GM21528 (cell line): ENCODE measurements at regions not wholly inside any gene's neighbourhood (a gene's known extent, or its start where the extent isn't known, plus 50 kb on each side); places are given as distances from the start of the nearest gene placed in this dataset.

Experiments
- ATAC-seq: cut with Tn5 transposase; IDR thresholded peaks from one replicate; pipeline ENCODE4 v1.9.1; 2021; ENCODE audit warnings: mild to moderate bottlenecking, moderate library complexity; ENCODE audit not compliant: unreplicated experiment, low FRiP score

- no peak for ATAC-seq
Observed at GRCh38 chr5:145158730-145159129, 676.4 kb downstream of the PRELID2 start.

DNA sequence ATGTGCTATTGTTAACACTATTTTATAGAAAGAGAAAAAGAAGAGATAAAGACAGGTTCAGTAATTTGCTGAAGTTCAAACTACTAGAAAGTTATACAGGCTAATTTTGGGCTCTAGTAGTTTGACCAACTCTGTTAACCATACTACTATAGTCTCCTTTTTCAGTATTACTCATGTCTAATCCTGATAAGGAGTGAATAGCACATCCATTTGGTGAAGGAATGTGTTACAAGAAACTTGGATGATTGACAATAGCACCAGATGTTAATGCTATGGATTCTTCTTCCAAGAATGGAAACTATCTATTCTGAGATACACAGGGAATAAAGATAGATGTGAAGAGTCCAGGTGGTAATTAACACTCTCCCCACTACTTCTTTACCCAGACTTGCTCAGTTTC lies 677.3 kb downstream of the PRELID2 start:
- no peak for ATAC-seq

DNA sequence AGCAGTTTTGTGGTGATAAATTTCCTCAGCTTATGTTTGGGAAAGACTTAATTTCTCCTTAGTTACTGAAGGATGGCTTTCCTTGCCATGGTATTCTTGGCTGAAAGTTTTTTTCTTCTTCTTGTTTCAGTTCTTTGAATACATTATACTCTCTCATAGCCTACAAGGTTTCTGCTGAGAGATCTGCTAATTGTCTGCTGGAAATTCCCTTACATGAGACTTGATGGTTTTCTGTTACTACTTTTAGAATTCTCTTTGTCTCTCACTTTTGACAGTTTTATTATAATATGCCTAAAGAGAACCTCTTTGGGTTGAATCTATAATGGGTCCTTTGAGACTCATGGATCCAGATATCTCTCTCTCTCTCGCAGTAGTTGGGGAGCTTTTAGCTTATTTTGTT lies 693.6 kb downstream of the PRELID2 start:
- no peak for ATAC-seq

GRCh38 chr5:145130996-145131395 lies 704.1 kb downstream of the PRELID2 start:
- ATAC-seq, result no peak

- ATAC-seq, result no peak
Observed at GRCh38 chr5:145129797-145130196, 705.3 kb downstream of the PRELID2 start.

GRCh38 chr5:145124806-145125205 lies 710.3 kb downstream of the PRELID2 start:
- no peak for ATAC-seq

DNA sequence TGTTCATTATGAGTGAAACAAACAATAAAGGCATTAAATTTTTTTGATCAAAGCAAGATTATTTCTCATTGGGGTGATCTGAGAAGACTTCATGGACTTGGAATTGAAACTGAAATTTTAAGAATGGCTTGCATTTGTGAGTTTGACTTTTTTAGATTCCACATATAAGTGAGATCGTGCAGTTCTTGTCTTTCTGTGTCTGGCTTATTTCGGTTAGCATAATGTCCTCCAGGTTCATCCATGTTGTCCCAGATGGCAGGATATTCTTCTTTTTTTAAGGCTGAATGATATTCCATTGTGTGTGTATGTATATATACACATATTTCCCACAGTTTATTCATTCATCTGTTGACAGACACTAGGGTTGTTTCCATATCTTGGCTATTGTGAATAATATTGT lies 716.5 kb downstream of the PRELID2 start:
- no peak for ATAC-seq

DNA sequence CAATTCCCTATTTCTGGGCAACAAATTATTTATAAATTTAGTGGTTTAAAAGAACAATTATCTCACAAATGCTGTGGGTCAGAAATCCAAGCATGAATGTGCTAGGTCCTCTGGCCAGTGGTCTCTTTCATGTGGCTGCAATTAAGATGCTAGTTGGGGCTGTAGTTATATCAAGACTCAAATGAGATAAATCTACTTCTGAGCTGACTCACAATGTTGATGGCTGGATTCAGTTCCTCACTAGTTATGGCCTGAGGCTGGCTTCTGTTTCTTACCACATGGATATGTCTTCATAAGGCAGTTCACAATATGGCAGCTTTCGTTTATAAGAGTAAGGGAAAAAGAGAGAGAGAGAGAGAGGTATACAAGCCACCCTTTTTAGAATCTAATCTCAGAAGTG lies 717.0 kb downstream of the PRELID2 start:
- no peak for ATAC-seq

DNA sequence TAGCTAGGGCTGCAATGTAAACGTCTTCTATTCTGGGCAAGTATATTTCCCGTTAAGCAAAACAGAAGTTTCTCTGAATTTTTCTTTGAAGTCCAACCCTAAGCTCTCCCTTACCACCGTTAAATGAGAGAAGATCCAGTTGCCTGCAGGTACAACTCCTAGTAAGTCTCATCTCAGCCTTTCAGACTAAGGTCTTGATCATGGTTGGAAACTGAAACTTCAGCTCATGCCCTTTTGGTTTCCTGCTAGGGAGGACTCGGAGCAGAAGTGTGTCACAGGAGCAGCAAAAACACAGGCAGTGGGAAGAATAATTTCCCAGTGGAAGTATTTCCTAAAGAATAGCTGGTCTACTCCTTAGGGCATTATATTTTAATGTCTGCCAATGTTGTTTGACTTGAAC lies 717.9 kb downstream of the PRELID2 start:
- ATAC-seq, result no peak

- no peak for ATAC-seq
Observed at GRCh38 chr5:145111420-145111819, 723.7 kb downstream of the PRELID2 start.

- no peak for ATAC-seq
Observed at GRCh38 chr5:145110834-145111233, 724.3 kb downstream of the PRELID2 start.

- no peak for ATAC-seq
Observed at GRCh38 chr5:145110181-145110580, 725.0 kb downstream of the PRELID2 start.

DNA sequence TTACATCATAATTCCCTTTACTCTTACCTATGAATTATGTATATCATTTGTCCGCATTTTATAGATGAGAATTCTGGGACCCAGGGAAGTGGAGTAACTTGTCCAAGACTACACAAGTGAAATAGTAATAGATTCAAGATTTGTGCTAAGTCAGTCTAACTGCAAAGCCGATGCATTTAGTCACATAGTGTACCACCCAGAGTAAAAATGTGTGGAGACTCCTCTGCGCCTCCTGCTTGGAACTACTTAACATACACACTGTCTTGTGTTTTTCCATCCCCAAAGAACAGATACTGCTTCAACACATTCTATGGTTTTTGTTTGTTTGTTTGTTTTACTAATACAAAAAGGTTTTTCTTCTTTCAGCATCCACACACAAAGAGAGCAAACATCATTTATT lies 729.8 kb downstream of the PRELID2 start:
- no peak for ATAC-seq

DNA sequence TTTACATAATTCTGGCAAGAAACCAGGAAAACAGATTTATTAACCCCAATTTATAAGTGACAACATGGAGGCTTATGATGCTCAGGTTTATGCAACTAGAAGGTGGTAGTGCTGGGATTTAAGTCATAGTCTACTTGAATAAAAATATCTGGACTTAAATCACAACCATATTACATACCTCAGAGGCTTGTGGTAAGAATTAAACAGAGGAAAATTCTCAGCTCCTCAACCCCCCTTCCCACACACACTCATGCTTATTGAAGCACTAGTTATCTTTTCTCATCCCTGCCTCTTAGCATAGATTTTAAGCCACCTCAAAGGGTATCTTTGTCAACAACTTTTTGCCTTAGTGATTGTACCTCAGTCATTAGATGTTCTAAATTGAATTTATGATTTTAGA lies 731.0 kb downstream of the PRELID2 start:
- ATAC-seq, result no peak

GRCh38 chr5:145101246-145101645 lies 733.9 kb downstream of the PRELID2 start:
- no peak for ATAC-seq

DNA sequence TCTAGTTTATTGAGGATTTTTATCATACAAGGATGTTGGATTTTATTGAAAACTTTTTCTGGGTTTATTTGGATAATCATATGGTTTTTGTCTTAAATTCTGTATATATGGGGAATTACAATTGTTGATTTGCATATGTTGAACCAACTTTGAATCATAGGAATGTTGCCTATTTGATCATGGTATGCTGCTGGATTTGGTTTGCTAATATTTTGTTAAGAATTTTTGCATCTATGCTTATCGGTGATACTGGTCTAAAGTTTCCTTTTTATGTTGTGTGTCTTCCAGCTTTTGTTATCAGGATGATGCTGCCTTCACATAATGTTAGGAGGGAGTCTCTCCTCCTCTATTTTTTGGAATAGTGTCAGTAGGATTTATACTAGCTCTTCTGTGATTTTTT lies 745.0 kb downstream of the PRELID2 start:
- no peak for ATAC-seq

- no peak for ATAC-seq
Observed at GRCh38 chr5:145084834-145085233, 750.3 kb downstream of the PRELID2 start.

- no peak for ATAC-seq
Observed at GRCh38 chr5:145077028-145077427, 758.1 kb downstream of the PRELID2 start.

GRCh38 chr5:145076040-145076439 lies 759.1 kb downstream of the PRELID2 start:
- ATAC-seq, result no peak

DNA sequence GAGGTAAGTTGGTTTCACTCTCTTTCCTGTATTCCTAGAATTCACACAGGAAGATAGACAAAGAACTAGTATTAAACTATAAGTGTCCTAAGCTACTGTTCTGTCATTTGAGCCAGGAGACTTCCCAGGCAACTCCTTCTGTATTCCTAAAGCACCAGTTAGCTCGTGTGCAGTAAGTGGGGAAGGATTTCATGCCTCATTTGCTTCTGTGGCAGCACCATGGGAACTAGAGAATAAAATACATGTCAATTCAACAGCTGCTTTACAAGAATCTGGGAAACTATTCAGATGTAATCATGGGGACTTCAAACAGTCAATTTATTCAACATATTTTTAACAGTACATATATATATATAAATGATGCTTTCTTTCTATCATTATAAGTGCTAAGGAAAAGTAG lies 762.3 kb downstream of the PRELID2 start:
- no peak for ATAC-seq

DNA sequence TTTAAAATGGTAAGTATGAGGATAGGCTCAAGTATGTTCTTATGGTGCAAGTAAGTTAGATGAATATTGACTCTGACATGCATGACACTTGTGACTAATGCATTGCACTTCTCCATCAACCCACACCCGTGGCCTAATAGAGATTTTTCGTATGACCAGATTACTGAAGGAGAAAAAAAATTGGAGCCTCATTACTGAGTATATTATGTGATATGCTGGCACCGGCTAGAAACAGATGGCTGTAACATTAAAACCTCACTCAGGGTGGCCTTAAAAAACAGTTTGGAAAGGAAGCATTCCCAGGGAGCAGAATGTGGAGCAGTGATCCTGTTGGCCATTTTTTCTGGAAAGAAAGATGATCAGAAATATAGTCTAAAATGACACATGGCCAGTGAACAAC lies 766.4 kb downstream of the PRELID2 start:
- no peak for ATAC-seq

DNA sequence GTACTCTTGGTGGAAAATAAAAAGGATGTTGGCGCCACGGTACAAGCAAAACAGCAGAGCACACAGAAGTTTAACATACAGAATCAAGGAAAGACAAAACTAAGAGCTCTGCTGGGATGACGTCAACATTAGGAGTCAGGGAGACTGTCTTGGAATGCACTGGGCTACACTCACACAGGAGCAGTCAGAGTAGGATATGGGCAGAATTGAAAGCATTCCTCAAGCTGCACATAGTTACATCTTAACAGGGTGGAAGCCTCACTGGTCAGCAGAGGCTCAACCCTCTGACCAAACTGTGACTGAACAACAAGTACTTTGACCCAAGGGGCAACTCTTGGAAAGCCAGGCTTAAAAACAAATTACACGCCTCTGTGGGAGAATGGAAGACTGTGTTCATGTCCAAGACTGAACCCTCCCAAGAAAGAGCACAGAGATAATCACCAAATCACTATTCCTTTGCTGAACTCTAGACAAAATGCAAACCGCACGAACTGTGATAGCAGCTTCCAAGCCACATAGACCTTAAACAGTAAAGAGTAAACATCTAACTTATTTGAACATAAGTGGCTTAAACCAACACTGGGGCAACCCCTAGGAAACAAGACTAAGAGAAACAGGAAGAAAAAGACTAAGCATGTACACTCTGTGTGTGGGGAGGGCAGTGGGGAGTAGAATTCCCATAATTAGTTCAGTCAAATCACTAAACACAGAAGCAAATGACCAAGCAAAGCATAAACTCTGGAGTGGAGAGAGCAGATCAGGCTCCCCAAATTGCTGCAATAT lies 772.7 kb downstream of the PRELID2 start:
- no peak for ATAC-seq

GRCh38 chr5:145056800-145057199 lies 778.3 kb downstream of the PRELID2 start:
- peak; percentile 99 for ATAC-seq
